Neural progenitor cell (in vitro differentiated cells): ENCODE measurements at regions not wholly inside any gene's neighbourhood (a gene's known extent, or its start where the extent isn't known, plus 50 kb on each side); places are given as distances from the start of the nearest gene placed in this dataset.

Experiments used
- DNase-seq: peaks from one replicate; pipeline ENCODE4 v3.0.0-alpha.2; 2016; ENCODE audit warnings: low spot score
- H2AFZ ChIP-seq: fragments of 200-600 bp; sonication (generic); replicated peaks from 2 replicates; pipeline ENCODE4 v1.6.1; 2016; ENCODE audit warnings: antibody characterized with exemption
- H3F3A ChIP-seq: fragments of 200-600 bp; sonication (generic); 2 replicates; pipeline ENCODE4 v1.6.1; 2016; ENCODE audit warnings: antibody characterized with exemption, low read depth
- H3K27ac ChIP-seq: fragments of 200-600 bp; sonication (generic); 2 replicates; pipeline ENCODE4 v1.5.1; 2016; ENCODE audit warnings: mild to moderate bottlenecking
- H3K27me3 ChIP-seq: fragments of 200-600 bp; sonication (generic); 2 replicates; pipeline ENCODE4 v1.6.1; 2016; ENCODE audit warnings: mild to moderate bottlenecking, moderate library complexity
- H3K36me3 ChIP-seq: fragments of 200-600 bp; sonication (generic); 2 replicates; pipeline ENCODE4 v1.5.1; 2016
- H3K4me1 ChIP-seq: fragments of 200-600 bp; sonication (generic); 2 replicates; pipeline ENCODE4 v1.6.1; 2016; ENCODE audit warnings: mixed run types
- H3K4me2 ChIP-seq: fragments of 200-600 bp; sonication (generic); 2 replicates; pipeline ENCODE4 v1.6.1; 2016
- H3K4me3 ChIP-seq: fragments of 200-600 bp; sonication (generic); 2 replicates; pipeline ENCODE4 v1.5.1; 2016
- H3K79me2 ChIP-seq: fragments of 200-600 bp; sonication (generic); 2 replicates; pipeline ENCODE4 v1.6.1; 2016; ENCODE audit warnings: low read depth
- H3K9ac ChIP-seq: fragments of 200-600 bp; sonication (generic); 2 replicates; pipeline ENCODE4 v1.6.1; 2016
- H3K9me3 ChIP-seq: fragments of 200-600 bp; sonication (generic); 2 replicates; pipeline ENCODE4 v1.5.1; 2016; ENCODE audit warnings: low read depth
- H4K20me1 ChIP-seq: fragments of 200-600 bp; sonication (generic); 2 replicates; pipeline ENCODE4 v1.6.1; 2016; ENCODE audit warnings: low read depth
- H3K27ac Mint-ChIP-seq: 3 replicates; pipeline ENCODE4 v1.8.0; 2021; ENCODE audit warnings: mixed read lengths
- H3K27me3 Mint-ChIP-seq: 2 replicates; pipeline ENCODE4 v1.8.0; 2022; ENCODE audit warnings: low read depth, mild to moderate bottlenecking, inconsistent platforms, moderate library complexity, mixed read lengths; ENCODE audit not compliant: insufficient read depth
- H3K36me3 Mint-ChIP-seq: 3 replicates; pipeline ENCODE4 v1.8.0; 2021; ENCODE audit warnings: mixed read lengths
- H3K4me1 Mint-ChIP-seq: 3 replicates; pipeline ENCODE4 v1.8.0; 2021; ENCODE audit warnings: mixed read lengths
- H3K4me3 Mint-ChIP-seq: 3 replicates; pipeline ENCODE4 v1.8.0; 2021; ENCODE audit warnings: mild to moderate bottlenecking, moderate library complexity, mixed read lengths
- H3K9me3 Mint-ChIP-seq: 3 replicates; pipeline ENCODE4 v1.8.0; 2020; ENCODE audit warnings: mixed read lengths
- EZH2 ChIP-seq: fragments of 200-600 bp; sonication (generic); IDR thresholded peaks from 2 replicates; pipeline ENCODE4 v1.6.1; 2017; ENCODE audit warnings: antibody characterized with exemption, mild to moderate bottlenecking, moderate library complexity
- EZH2phosphoT487 ChIP-seq: fragments of 200-600 bp; sonication (generic); IDR thresholded peaks from 2 replicates; pipeline ENCODE4 v1.6.1; 2017; ENCODE audit warnings: antibody characterized with exemption
- TF ChIP-seq, protein P1 (sequence below): fragments of 200-600 bp; sonication (generic); IDR thresholded peaks from 2 replicates; pipeline ENCODE4 v1.5.1; 2017; ENCODE audit warnings: antibody characterized with exemption, mild to moderate bottlenecking

DNA sequence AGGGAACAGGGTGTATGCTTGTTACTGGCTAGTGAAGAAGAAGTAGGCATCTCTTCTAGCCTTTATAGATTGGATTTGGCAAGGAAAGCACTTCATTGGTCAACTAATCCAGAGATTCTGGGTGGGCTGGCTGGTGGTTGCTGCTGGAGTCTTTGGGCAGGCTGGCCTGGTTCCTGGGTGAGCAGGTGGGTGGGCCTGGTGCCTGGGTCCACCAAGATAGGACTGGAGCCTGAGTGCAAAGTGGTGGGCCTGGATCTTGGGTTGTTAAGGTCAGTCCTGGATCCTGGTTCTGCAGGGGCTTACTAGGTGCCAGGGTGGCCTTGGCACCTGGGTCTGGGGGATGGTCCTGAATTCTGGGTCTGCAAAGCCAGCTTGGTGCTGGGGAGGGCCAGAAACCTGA lies 482.4 kb upstream of the GHITM start:
- no peak overlapping the region for H3K9ac ChIP-seq
- H3F3A ChIP-seq, result no peaks in the 10 kb centered on the region
- no peaks in the 10 kb centered on the region for H3K4me1 ChIP-seq
- H3K9me3 Mint-ChIP-seq, result no peaks in the 10 kb centered on the region
- H2AFZ ChIP-seq, result no peak overlapping the region
- no peaks in the 10 kb centered on the region for H3K27me3 Mint-ChIP-seq
- no peaks in the 10 kb centered on the region for H3K36me3 ChIP-seq
- H3K4me3 Mint-ChIP-seq, result no peak overlapping the region
- H3K4me3 ChIP-seq, result no peak overlapping the region
- H3K79me2 ChIP-seq, result no peaks in the 10 kb centered on the region
- H3K27me3 ChIP-seq, result no peaks in the 10 kb centered on the region
- H4K20me1 ChIP-seq, result no peaks in the 10 kb centered on the region
- DNase-seq, result no peak
- no peak overlapping the region for H3K27ac Mint-ChIP-seq
- H3K4me1 Mint-ChIP-seq, result no peaks in the 10 kb centered on the region
- H3K36me3 Mint-ChIP-seq, result no peaks in the 10 kb centered on the region
- TF ChIP-seq EZH2phosphoT487 (no peak), EZH2 (no peak)
- TF ChIP-seq, protein P1, sequence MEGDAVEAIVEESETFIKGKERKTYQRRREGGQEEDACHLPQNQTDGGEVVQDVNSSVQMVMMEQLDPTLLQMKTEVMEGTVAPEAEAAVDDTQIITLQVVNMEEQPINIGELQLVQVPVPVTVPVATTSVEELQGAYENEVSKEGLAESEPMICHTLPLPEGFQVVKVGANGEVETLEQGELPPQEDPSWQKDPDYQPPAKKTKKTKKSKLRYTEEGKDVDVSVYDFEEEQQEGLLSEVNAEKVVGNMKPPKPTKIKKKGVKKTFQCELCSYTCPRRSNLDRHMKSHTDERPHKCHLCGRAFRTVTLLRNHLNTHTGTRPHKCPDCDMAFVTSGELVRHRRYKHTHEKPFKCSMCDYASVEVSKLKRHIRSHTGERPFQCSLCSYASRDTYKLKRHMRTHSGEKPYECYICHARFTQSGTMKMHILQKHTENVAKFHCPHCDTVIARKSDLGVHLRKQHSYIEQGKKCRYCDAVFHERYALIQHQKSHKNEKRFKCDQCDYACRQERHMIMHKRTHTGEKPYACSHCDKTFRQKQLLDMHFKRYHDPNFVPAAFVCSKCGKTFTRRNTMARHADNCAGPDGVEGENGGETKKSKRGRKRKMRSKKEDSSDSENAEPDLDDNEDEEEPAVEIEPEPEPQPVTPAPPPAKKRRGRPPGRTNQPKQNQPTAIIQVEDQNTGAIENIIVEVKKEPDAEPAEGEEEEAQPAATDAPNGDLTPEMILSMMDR, result no peak
- no peaks in the 10 kb centered on the region for H3K9me3 ChIP-seq
- no peak overlapping the region for H3K27ac ChIP-seq
- H3K4me2 ChIP-seq, result no peak overlapping the region

- Mint-ChIP-seq H3K4me3 (no peak overlapping the region), H3K36me3 (no peaks in the 10 kb centered on the region), H3K27me3 (no peaks in the 10 kb centered on the region), H3K27ac (no peak overlapping the region), H3K4me1 (no peaks in the 10 kb centered on the region), H3K9me3 (no peaks in the 10 kb centered on the region)
- no peak overlapping the region for H3K9ac ChIP-seq
- H2AFZ ChIP-seq, result no peak overlapping the region
- no peak for DNase-seq
- H4K20me1 ChIP-seq, result no peaks in the 10 kb centered on the region
- H3K27me3 ChIP-seq, result no peaks in the 10 kb centered on the region
- H3K27ac ChIP-seq, result no peak overlapping the region
- no peaks in the 10 kb centered on the region for H3K4me1 ChIP-seq
- no peak overlapping the region for H3K4me2 ChIP-seq
- H3K36me3 ChIP-seq, result no peaks in the 10 kb centered on the region
- TF ChIP-seq EZH2phosphoT487, result no peak
- no peak for TF ChIP-seq EZH2
- TF ChIP-seq, protein P1, result no peak
- H3K79me2 ChIP-seq, result no peaks in the 10 kb centered on the region
- no peaks in the 10 kb centered on the region for H3F3A ChIP-seq
- no peaks in the 10 kb centered on the region for H3K9me3 ChIP-seq
- no peak overlapping the region for H3K4me3 ChIP-seq
Measured at GRCh38 chr10:83657487-83657886, 481.8 kb upstream of the GHITM start.

GRCh38 chr10:83663918-83664317 lies 475.4 kb upstream of the GHITM start:
- no peak overlapping the region for H3K4me2 ChIP-seq
- TF ChIP-seq EZH2phosphoT487 (no peak), EZH2 (no peak)
- Mint-ChIP-seq H3K27ac (no peak overlapping the region), H3K4me3 (no peak overlapping the region), H3K4me1 (no peaks in the 10 kb centered on the region), H3K36me3 (no peaks in the 10 kb centered on the region), H3K9me3 (no peaks in the 10 kb centered on the region), H3K27me3 (no peaks in the 10 kb centered on the region)
- no peaks in the 10 kb centered on the region for H4K20me1 ChIP-seq
- H2AFZ ChIP-seq, result no peak overlapping the region
- H3K27ac ChIP-seq, result no peak overlapping the region
- no peaks in the 10 kb centered on the region for H3K36me3 ChIP-seq
- no peak overlapping the region for H3K9ac ChIP-seq
- DNase-seq, result no peak
- no peaks in the 10 kb centered on the region for H3K9me3 ChIP-seq
- no peaks in the 10 kb centered on the region for H3K4me1 ChIP-seq
- no peaks in the 10 kb centered on the region for H3F3A ChIP-seq
- no peaks in the 10 kb centered on the region for H3K27me3 ChIP-seq
- H3K79me2 ChIP-seq, result no peaks in the 10 kb centered on the region
- H3K4me3 ChIP-seq, result no peak overlapping the region

GRCh38 chr10:83666762-83667161 lies 472.5 kb upstream of the GHITM start:
- Histone ChIP-seq H3K4me2 (no peak overlapping the region), H3F3A (no peaks in the 10 kb centered on the region), H3K79me2 (no peaks in the 10 kb centered on the region), H3K27me3 (no peaks in the 10 kb centered on the region), H3K9ac (no peak overlapping the region), H3K4me3 (no peak overlapping the region), H3K36me3 (no peaks in the 10 kb centered on the region), H4K20me1 (no peaks in the 10 kb centered on the region), H3K27ac (no peak overlapping the region), H3K9me3 (no peaks in the 10 kb centered on the region), H3K4me1 (no peaks in the 10 kb centered on the region), H2AFZ (no peak overlapping the region)
- Mint-ChIP-seq H3K9me3 (no peaks in the 10 kb centered on the region), H3K27ac (no peak overlapping the region), H3K27me3 (no peaks in the 10 kb centered on the region), H3K4me3 (no peak overlapping the region), H3K36me3 (no peaks in the 10 kb centered on the region), H3K4me1 (no peaks in the 10 kb centered on the region)
- no peak for DNase-seq
- no peak for TF ChIP-seq EZH2phosphoT487
- TF ChIP-seq, protein P1, result no peak
- no peak for TF ChIP-seq EZH2
